ENCODE measurements at regions not wholly inside any gene's neighbourhood (a gene's known extent, or its start where the extent isn't known, plus 50 kb on each side); places are given as distances from the start of the nearest gene placed in this dataset.
"Not testable (repeated sequence)": the region's sequence is repeated elsewhere in the genome, so short reads cannot be mapped to it uniquely, and the experiment has no call there.

- DNase-seq: peak; percentile 49 to 61
Observed at GRCh38 chr22:22745225-22746060, 101.0 kb downstream of the GGTLC2 start.

- no peak for DNase-seq
Observed at GRCh38 chr22:22746061-22746962, 101.9 kb downstream of the GGTLC2 start.

GRCh38 chr22:22746963-22747933 lies 102.8 kb downstream of the GGTLC2 start:
- DNase-seq: no peak

- DNase-seq: peak; percentile 46 to 63
Observed at GRCh38 chr22:22748297-22748743, 103.9 kb downstream of the GGTLC2 start.

GRCh38 chr22:22748756-22749155 lies 104.3 kb downstream of the GGTLC2 start:
- DNase-seq: no peak

GRCh38 chr22:22749167-22749758 lies 104.8 kb downstream of the GGTLC2 start:
- no peak for DNase-seq

- no peak for DNase-seq
Observed at GRCh38 chr22:22750335-22751042, 106.1 kb downstream of the GGTLC2 start.

- no peak for DNase-seq
Observed at GRCh38 chr22:22751043-22751603, 106.7 kb downstream of the GGTLC2 start.

GRCh38 chr22:22752199-22752555 lies 107.8 kb downstream of the GGTLC2 start:
- DNase-seq: no peak

GRCh38 chr22:22752556-22753477 lies 108.4 kb downstream of the GGTLC2 start:
- no peak for DNase-seq

GRCh38 chr22:22753526-22754267 lies 109.3 kb downstream of the GGTLC2 start:
- DNase-seq: peak; percentile 79 to 82

GRCh38 chr22:22754268-22754657 lies 109.8 kb downstream of the GGTLC2 start:
- DNase-seq: no peak

- no peak for DNase-seq
Observed at GRCh38 chr22:22754961-22755777, 110.8 kb downstream of the GGTLC2 start.

- DNase-seq: no peak
Observed at GRCh38 chr22:22755778-22756100, 111.3 kb downstream of the GGTLC2 start.

GRCh38 chr22:22756109-22756508 lies 111.7 kb downstream of the GGTLC2 start:
- no peak for DNase-seq

GRCh38 chr22:22756551-22757201 lies 112.3 kb downstream of the GGTLC2 start:
- not testable (repeated sequence) for DNase-seq

GRCh38 chr22:22758101-22758807 lies 113.8 kb downstream of the GGTLC2 start:
- DNase-seq: not testable (repeated sequence)
